ENCODE measurements at regions not wholly inside any gene's neighbourhood (a gene's known extent, or its start where the extent isn't known, plus 50 kb on each side); places are given as distances from the start of the nearest gene placed in this dataset.
"Not testable (repeated sequence)": the region's sequence is repeated elsewhere in the genome, so short reads cannot be mapped to it uniquely, and the experiment has no call there.

DNA sequence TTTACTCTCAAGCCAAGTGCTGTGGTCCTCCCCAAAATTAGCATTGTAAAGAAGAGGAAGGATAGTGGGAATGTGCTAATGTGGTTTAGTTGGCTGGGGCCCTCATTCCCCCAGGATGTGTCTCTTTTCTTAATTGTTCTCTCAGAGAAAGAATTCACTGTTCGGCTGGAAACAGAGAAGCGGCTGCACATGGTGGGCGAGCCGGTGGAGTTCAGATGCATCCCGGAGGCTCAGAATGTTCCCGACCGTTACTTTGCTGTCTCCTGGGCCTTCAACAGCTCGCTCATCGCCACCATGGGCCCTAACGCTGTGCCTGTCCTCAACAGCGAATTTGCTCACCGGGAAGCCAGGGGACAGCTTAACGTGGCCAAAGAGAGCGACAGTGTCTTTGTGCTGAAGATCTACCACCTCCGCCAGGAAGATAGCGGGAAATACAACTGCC is 3053.2 kb downstream of the RPIA start:
- TF ChIP-seq SUZ12 (IDR thresholded peaks at IDR 0.05; ENCODE audit: extremely low read depth, insufficient read depth, insufficient read length); YY1 (IDR thresholded peaks at IDR 0.05; ENCODE audit: insufficient read depth, insufficient read length): not testable (repeated sequence)
